Lower leg skin (tissue), 3 donors: ENCODE measurements at regions not wholly inside any gene's neighbourhood (a gene's known extent, or its start where the extent isn't known, plus 50 kb on each side); places are given as distances from the start of the nearest gene placed in this dataset.

ENCODE experiments used
- CTCF ChIP-seq, 3 donors: fragments of 450-650 bp; IDR thresholded peaks; one replicate each; pipeline ENCODE4 v1.5.1; 2016; ENCODE audit warnings: antibody characterized with exemption in 3 of 3, mild to moderate bottlenecking in 3 of 3, moderate library complexity in 2 of 3
- POLR2A ChIP-seq, 2 donors: fragments of 450-650 bp; IDR thresholded peaks; one replicate each; pipeline ENCODE4 v1.6.1; 2016 to 2017; ENCODE audit warnings: antibody characterized with exemption in 2 of 2, mild to moderate bottlenecking in 1 of 2, moderate library complexity in 1 of 2

GRCh38 chr6:67694127-67694526 lies 941.0 kb upstream of the ADGRB3 start:
- no peak for TF ChIP-seq CTCF (IDR thresholded peaks at IDR 0.05)
- no peak for TF ChIP-seq POLR2A (IDR thresholded peaks at IDR 0.05)
